NCI-H69 (cell line): ENCODE measurements at regions not wholly inside any gene's neighbourhood (a gene's known extent, or its start where the extent isn't known, plus 50 kb on each side); places are given as distances from the start of the nearest gene placed in this dataset.

ENCODE experiments used
- DNase-seq: peaks from one replicate; lab custom pipeline; 2025; lab: John Stamatoyannopoulos, UW

DNA sequence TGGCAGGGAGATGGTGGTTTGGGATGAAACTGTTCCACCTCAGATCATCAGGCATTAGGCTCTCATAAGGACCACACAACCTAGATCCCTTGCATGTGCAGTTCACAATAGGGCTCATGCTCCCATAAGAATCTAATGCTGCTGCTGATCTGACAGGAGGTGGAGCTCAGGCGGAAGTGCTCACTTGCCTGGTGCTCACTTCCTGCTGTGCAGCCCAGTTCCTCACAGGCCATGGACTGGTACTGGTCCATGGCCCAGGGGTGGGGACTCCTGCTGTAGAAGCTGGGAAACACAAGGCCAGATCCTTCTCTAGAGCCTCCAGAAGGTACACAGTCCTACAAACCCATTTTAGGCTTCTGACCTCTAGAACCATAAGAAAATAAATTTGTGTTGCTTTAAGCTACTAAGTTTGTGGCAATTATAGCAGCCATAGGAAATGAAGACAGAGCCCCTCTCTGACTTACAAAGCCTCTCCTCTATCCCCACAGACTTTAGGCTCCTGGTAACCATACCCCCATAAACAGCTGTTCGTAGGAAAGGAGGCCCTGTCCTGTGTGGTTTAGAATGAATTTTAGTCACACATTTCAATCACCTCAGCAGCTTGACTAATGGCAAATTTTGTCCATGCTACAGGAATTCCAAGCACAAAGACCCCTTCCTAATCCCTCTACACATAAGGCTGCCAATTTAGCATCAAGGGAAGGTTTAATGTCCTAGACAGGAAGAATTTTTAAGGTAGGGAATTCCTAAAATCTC, 206.1 kb upstream of the PHYHIPL start:
- no peak for DNase-seq

- DNase-seq: no peak
These were observed 205.2 kb upstream of the PHYHIPL start for GRCh38 chr10:58971211-58971610.

- peak; percentile 18 for DNase-seq
These were observed 204.5 kb upstream of the PHYHIPL start for GRCh38 chr10:58971796-58972491.

DNA sequence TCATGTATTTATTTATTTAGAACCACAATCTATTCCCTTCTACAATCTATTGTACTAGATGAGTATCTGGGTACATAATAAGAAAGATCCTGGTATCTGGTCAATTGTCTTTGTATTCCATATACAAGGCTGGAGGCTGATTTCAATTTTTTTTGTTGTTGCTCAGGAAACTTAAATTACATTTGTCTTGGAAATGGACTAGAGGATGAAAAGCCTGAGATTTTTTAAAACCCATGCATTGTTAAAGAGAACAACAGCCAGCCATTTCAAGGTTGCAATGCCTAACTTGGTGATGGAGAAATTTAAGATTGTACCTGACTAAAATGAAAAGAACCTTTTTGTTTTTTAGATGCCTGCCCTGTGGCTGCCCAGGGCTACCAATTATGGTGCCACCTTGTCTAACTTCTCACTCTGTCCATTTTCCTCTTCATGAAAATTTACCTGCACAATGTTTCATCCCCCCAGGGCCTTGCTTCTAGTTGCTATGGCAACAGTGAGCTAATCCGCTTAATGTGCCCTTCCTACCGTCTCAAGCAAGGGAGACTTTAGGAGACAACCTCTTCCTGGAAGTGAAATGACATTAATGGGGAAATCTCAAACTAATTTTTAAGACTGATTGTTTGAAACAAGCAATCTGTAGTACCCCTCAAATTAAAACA, 203.7 kb upstream of the PHYHIPL start:
- peak; percentile 87 for DNase-seq

DNA sequence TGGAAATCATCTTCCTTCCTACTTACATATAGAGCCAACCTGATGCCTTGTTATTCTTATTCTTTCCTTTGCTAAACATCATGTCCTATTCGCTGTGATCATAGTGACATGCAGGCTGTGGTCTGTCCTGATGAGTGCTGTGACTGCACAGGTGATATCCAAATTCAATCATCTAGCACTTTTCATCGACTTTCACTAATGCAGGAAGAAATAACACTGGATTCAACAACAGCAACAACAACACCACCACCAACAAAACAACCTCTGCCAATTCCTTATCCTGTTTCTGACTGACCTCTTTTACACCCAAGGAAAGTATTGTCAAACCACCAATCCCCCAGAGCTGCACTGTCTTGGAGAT, 203.2 kb upstream of the PHYHIPL start:
- no peak for DNase-seq

DNA sequence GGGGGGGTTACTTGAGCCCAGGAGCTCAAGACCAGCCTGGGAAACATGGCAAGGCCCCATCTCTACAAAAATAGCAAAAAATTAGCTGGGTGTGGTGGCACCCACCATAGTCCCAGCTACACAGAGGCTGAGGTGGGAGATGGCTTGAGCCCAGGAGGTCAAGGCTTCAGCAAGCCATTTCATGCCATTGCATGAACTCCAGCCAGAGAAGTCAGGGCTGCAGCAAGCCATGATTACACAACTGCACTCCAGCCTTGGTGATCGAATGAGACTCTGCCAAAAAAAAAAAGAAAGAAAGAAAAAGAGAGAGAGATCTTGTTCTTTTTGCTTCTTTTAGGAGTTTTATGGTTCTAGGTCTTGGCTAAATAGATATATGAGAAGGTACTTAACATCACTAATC, 200.2 kb upstream of the PHYHIPL start:
- no peak for DNase-seq

GRCh38 chr10:58979711-58980110, 196.7 kb upstream of the PHYHIPL start:
- DNase-seq: peak; percentile 29

DNA sequence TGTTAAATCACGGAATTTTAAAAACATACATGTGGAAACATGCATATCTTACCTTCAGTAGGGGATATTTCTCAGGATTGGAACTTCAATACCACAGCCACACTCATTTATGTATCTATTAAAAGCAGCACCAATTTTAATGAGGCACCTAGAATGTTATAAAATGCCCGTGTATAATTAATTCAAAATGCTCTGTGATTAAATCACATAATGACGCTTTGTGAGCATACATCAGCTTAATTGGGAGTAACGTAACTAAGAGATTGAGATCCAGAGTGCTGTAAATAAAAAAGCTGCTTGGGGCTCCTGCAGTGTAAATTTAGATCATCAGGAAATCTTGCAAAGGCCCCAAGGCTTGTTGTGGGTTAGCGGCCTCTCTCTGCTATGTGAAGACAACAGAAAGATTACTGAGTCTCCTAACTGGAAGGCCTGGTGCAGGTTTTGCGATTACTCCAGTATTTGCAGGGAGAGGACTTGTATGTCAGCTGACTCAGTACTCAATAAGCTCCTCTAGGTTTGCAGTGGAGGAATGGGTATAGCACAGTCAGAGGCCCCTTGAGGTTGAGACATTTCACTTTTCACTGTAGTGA, 195.5 kb upstream of the PHYHIPL start:
- peak; percentile 76 for DNase-seq

GRCh38 chr10:58981846-58982245, 194.6 kb upstream of the PHYHIPL start:
- DNase-seq: peak; percentile 54

- peak; percentile 32 for DNase-seq
These were observed 193.8 kb upstream of the PHYHIPL start for GRCh38 chr10:58982470-58983239.

DNA sequence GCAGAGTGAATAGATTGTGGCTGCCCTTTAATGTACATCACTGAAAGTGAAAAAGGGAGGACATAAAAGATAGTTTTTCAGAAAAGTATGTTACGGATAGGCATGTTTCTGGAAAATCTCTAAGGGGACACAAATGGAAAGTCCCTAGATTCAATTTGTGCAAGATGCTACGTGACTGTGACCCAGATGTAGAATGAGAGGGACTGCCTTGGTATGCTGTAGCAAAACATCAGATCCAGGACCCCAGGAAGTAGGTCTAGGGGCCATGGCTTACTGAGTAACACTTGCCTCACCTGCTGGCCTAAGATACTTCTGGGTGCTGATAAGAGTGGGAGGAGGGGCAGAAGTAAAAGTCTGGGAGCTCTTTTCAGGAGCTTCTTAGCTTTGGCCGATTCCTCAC, 191.2 kb upstream of the PHYHIPL start:
- DNase-seq: no peak

GRCh38 chr10:58989486-58990039, 186.9 kb upstream of the PHYHIPL start:
- no peak for DNase-seq

DNA sequence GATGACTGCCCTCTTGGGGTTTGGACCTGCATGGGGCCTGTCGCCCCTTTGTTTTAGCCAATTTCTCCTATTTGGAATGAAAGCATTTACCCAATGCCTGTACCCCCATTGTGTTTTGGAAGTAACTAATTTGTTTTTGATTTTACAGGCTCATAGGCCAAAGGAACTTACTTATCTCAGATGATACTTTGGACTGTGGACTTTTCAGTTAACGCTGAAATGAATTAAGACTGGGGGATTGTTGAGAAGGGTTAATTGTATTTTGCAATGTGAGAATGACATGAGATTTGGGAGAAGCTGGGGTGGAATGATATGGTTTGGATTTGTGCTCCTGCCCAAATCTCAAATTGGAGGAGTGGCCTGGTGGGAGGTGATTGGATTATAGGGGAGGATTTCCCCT, 185.8 kb upstream of the PHYHIPL start:
- no peak for DNase-seq

DNA sequence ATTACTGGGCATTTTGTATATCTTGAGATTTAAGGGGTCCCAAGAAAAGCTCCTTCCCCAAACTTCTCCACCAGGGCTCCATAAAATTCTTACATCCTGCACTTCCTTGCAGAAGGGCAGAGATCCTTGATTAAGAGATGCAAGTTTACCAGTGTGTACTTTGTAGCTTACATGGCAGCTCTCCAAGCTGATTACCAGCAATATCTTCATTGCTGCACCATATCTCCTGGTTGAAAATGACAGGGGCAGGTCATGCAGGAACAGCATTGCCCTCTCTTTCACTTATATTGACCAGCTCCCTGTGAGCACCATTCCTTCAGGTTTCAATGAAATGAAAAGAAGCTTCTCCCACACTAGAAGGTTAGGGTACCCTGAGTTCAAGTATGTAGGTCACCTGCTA, 184.6 kb upstream of the PHYHIPL start:
- no peak for DNase-seq

GRCh38 chr10:58992830-58993460, 183.5 kb upstream of the PHYHIPL start:
- peak; percentile 13 for DNase-seq

DNA sequence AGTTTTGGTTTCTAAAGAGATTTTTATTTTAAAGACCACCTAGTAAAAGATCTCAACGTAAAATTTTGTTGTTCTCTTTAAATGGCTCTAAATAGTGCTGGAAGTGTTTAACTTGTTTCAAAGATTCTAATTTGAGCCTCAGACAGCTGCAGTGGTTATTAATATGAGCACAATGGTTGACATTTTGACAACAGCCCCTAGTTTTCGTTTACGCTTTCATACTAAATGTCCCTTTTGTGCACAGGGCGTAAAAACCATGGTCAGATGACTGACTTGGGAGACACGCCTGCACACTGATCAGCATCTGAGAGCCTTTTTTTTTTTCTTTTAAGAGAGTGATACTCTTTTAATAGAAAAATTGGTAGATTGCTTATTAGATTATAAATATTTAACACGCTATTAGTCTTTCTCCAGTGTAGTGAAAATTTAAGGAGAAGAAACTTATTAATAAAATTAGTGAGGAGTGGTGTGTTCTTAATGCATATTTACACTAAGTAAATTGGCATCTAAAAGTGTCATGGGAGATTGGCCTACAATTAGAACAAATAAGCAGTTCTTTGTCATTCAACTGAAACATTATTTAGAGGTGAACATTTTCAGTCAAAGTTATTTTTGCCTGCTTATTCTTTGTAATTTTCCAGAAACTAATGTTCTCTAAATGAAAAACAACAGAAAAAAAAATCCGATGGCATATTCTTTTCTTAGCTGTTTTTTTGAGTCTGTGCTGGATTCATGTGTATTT, 182.8 kb upstream of the PHYHIPL start:
- DNase-seq: peak; percentile 79

- DNase-seq: peak; percentile 71
These were observed 182.0 kb upstream of the PHYHIPL start for GRCh38 chr10:58994226-58995057.

DNA sequence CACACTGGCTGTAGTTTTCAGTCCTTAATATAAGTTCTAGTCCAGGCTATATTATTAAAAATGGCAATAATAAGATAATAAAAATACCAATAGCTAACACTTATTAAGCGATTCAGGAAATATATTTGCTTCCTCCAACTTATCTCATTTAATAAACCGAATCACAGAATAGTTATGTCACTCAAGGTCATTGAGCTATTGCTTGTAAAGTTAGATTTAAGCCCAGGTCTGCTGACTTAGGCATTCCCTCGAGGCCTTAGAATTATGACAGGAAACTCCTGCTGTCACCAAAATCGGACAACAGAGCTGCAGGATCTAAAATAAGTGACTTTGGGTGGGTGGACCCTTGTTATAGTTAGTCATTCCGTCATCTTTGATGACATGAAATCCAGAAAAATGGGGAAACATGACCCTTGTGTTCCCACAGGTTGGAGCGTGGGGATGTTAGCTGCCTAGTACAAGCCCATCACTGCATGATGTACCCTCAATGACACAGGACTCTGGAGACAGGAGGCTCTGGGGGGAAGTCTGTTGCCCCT, 181.3 kb upstream of the PHYHIPL start:
- DNase-seq: peak; percentile 53

GRCh38 chr10:58996063-58996462, 180.4 kb upstream of the PHYHIPL start:
- DNase-seq: no peak
